HFF-Myc (cell line): ENCODE measurements at regions not wholly inside any gene's neighbourhood (a gene's known extent, or its start where the extent isn't known, plus 50 kb on each side); places are given as distances from the start of the nearest gene placed in this dataset.
"Not testable (repeated sequence)": the region's sequence is repeated elsewhere in the genome, so short reads cannot be mapped to it uniquely, and the experiment has no call there.

Source experiments
- DNase-seq: peaks from one replicate; pipeline ENCODE4 v3.0.0-alpha.2; 2011; ENCODE audit warnings: low read depth; ENCODE audit errors: extremely low read depth
- H3K4me3 ChIP-seq: replicated peaks from 2 replicates; pipeline ENCODE4 v1.5.1; 2011; ENCODE audit warnings: low read depth, mild to moderate bottlenecking, control low read depth, low read length
- CTCF ChIP-seq: IDR thresholded peaks from 2 replicates; pipeline ENCODE4 v1.5.1; 2012; ENCODE audit warnings: mild to moderate bottlenecking, low read depth, low read length, control low read depth; ENCODE audit errors: missing control alignments

- no peak for TF ChIP-seq CTCF
- no peak for DNase-seq
- H3K4me3 ChIP-seq: no peak overlapping the region
Observed at GRCh38 chr17:33952425-33952824, 302.7 kb upstream of the CCL2 start.

GRCh38 chr17:33954597-33954996, 300.5 kb upstream of the CCL2 start:
- DNase-seq: no peak
- no peak overlapping the region for H3K4me3 ChIP-seq
- no peak for TF ChIP-seq CTCF

- H3K4me3 ChIP-seq: no peak overlapping the region
- TF ChIP-seq CTCF: no peak
- no peak for DNase-seq
Observed at GRCh38 chr17:33955461-33955860, 299.6 kb upstream of the CCL2 start.

- not testable (repeated sequence) for H3K4me3 ChIP-seq, DNase-seq
Observed at GRCh38 chr17:33959098-33959497, 296.0 kb upstream of the CCL2 start.

GRCh38 chr17:33962857-33963655, 292.0 kb upstream of the CCL2 start:
- H3K4me3 ChIP-seq: no peak overlapping the region
- no peak for TF ChIP-seq CTCF
- no peak for DNase-seq

GRCh38 chr17:33964344-33964979, 290.6 kb upstream of the CCL2 start:
- no peak for TF ChIP-seq CTCF
- DNase-seq: no peak
- H3K4me3 ChIP-seq: no peak overlapping the region

GRCh38 chr17:33966410-33967059, 288.6 kb upstream of the CCL2 start:
- no peak for TF ChIP-seq CTCF
- H3K4me3 ChIP-seq: no peak overlapping the region
- no peak for DNase-seq
